H1 (cell line): ENCODE measurements at regions not wholly inside any gene's neighbourhood (a gene's known extent, or its start where the extent isn't known, plus 50 kb on each side); places are given as distances from the start of the nearest gene placed in this dataset.

Experiments used
- CTCF ChIA-PET: fragments of 300-600 bp; sonication (Branson Sonifier 250); formaldehyde crosslinking; loops from one replicate; lab custom pipeline; 2021; ENCODE audit not compliant: partially characterized antibody; lab: Charles Lee
- POLR2A ChIA-PET: fragments of 300-600 bp; sonication (Branson Sonifier 250); formaldehyde crosslinking; loops from one replicate; lab custom pipeline; 2021; ENCODE audit warnings: inconsistent platforms; ENCODE audit not compliant: partially characterized antibody; lab: Charles Lee
- DNase-seq, 2 experiments: peaks; one replicate each; pipeline versions ENCODE4 v3.0.0 to v3.0.0-alpha.2; 2010 to 2022; ENCODE audit warnings: low spot score in 2 of 2, low read depth in 1 of 2, mixed read lengths in 1 of 2
- FAIRE-seq: peaks from 2 replicates; lab custom pipeline; 2011; peaks lifted over from hg19 to GRCh38; lab: Jason Lieb, UNC
- H2AFZ ChIP-seq: 2 replicates; pipeline ENCODE4 v1.8.1; 2012; ENCODE audit warnings: low read length, inconsistent platforms
- H2AK5ac ChIP-seq: 2 replicates; pipeline ENCODE4 v1.6.1; 2013; ENCODE audit warnings: low read depth, low read length
- H2BK120ac ChIP-seq: replicated peaks from 2 replicates; pipeline ENCODE3; 2013; ENCODE audit warnings: low read depth, low read length, inconsistent platforms
- H2BK12ac ChIP-seq: 2 replicates; pipeline ENCODE4 v1.6.1; 2013; ENCODE audit warnings: low read depth, low read length
- H2BK15ac ChIP-seq: 2 replicates; pipeline ENCODE4 v1.6.1; 2013; ENCODE audit warnings: low read length
- H2BK20ac ChIP-seq: 2 replicates; pipeline ENCODE4 v1.6.1; 2013; ENCODE audit warnings: low read length
- H2BK5ac ChIP-seq: 2 replicates; pipeline ENCODE4 v1.6.1; 2013; ENCODE audit warnings: low read depth, low read length
- H3K14ac ChIP-seq: 2 replicates; pipeline ENCODE4 v1.6.1; 2013; ENCODE audit warnings: inconsistent platforms; ENCODE audit not compliant: insufficient read length
- H3K18ac ChIP-seq: 2 replicates; pipeline ENCODE4 v1.6.1; 2013; ENCODE audit warnings: low read length; ENCODE audit errors: extremely low read depth
- H3K23ac ChIP-seq: 2 replicates; pipeline ENCODE4 v1.6.1; 2013; ENCODE audit warnings: inconsistent platforms; ENCODE audit not compliant: insufficient read length
- H3K23me2 ChIP-seq: 2 replicates; pipeline ENCODE4 v1.6.1; 2013; ENCODE audit warnings: low read depth, low read length
- H3K27ac ChIP-seq: 2 replicates; pipeline ENCODE4 v1.6.1; 2011; ENCODE audit warnings: low read depth, low read length, inconsistent platforms
- H3K27me3 ChIP-seq, 4 experiments: replicated peaks in 1 of 4; 1 replicate in 1 of 4; 2 replicates in 3 of 4; pipeline versions ENCODE4 v1.6.1 to v1.8.1; 2011 to 2013; ENCODE audit warnings: low read length in 3 of 4, mild to moderate bottlenecking in 3 of 4, inconsistent platforms in 2 of 4, mixed read lengths in 2 of 4, moderate library complexity in 1 of 4; ENCODE audit not compliant: control insufficient read depth in 3 of 4, insufficient read depth in 3 of 4; ENCODE audit errors: extremely low read depth in 1 of 4
- H3K36me3 ChIP-seq, 4 experiments: 2 replicates each; pipeline versions ENCODE4 v1.6.1 to v1.8.1; 2011 to 2013; ENCODE audit warnings: mild to moderate bottlenecking in 4 of 4, low read length in 3 of 4, moderate library complexity in 2 of 4, control low read depth in 1 of 4, inconsistent platforms in 1 of 4; ENCODE audit not compliant: insufficient read depth in 4 of 4, control insufficient read depth in 2 of 4
- H3K4ac ChIP-seq: replicated peaks from 2 replicates; pipeline ENCODE3; 2013; ENCODE audit warnings: low read length, low read depth, mixed read lengths, inconsistent platforms; ENCODE audit not compliant: insufficient read length
- H3K4me1 ChIP-seq, 4 experiments: replicated peaks in 1 of 4; 1 replicate in 1 of 4; 2 replicates in 3 of 4; pipeline versions ENCODE4 v1.6.1 to v1.8.1; 2011 to 2013; ENCODE audit warnings: low read length in 3 of 4, inconsistent platforms in 2 of 4, mixed read lengths in 1 of 4; ENCODE audit not compliant: insufficient read depth in 4 of 4, control insufficient read depth in 3 of 4
- H3K4me2 ChIP-seq, 2 experiments: 2 replicates each; pipeline versions ENCODE4 v1.6.1 to v1.8.1; 2011 to 2013; ENCODE audit warnings: low read depth in 2 of 2, low read length in 2 of 2, control low read depth in 1 of 2, inconsistent platforms in 1 of 2, mild to moderate bottlenecking in 1 of 2; ENCODE audit not compliant: insufficient read depth in 1 of 2
- H3K4me3 ChIP-seq, 4 experiments: fragments of 200-600, 300-600 bp in 1 of 4; sonication (generic), shearing (Covaris generic), sonication (Bioruptor Twin) in 1 of 4; 2 replicates each; pipeline versions ENCODE4 v1.5.1 to v1.8.1; 2011 to 2016; ENCODE audit warnings: low read length in 4 of 4, low read depth in 3 of 4, control low read depth in 2 of 4, inconsistent platforms in 2 of 4, mild to moderate bottlenecking in 2 of 4, mixed read lengths in 1 of 4, moderate library complexity in 1 of 4; ENCODE audit not compliant: insufficient read depth in 2 of 4; ENCODE audit errors: extremely low read depth in 1 of 4
- H3K56ac ChIP-seq: replicated peaks from 2 replicates; pipeline ENCODE3; 2013; ENCODE audit warnings: low read depth, mild to moderate bottlenecking, mixed read lengths, low read length, inconsistent platforms; ENCODE audit not compliant: insufficient read length
- H3K79me1 ChIP-seq: 2 replicates; pipeline ENCODE4 v1.6.1; 2013; ENCODE audit warnings: low read depth, low read length, control low read depth
- H3K79me2 ChIP-seq, 2 experiments: 2 replicates each; pipeline versions ENCODE4 v1.6.1 to v1.8.1; 2012 to 2013; ENCODE audit warnings: low read length in 2 of 2, mild to moderate bottlenecking in 2 of 2, inconsistent platforms in 1 of 2; ENCODE audit not compliant: insufficient read depth in 2 of 2, control insufficient read depth in 1 of 2
- H3K9ac ChIP-seq, 4 experiments: replicated peaks in 1 of 4; 1 replicate in 1 of 4; 2 replicates in 3 of 4; pipeline versions ENCODE4 v1.6.1 to v1.8.1; 2011 to 2013; ENCODE audit warnings: low read depth in 3 of 4, low read length in 3 of 4, control low read depth in 2 of 4, mild to moderate bottlenecking in 2 of 4, moderate library complexity in 2 of 4, inconsistent platforms in 1 of 4; ENCODE audit errors: extremely low read depth in 1 of 4
- H3K9me3 ChIP-seq, 2 experiments: 2 replicates each; pipeline versions ENCODE4 v1.6.1 to v1.8.1; 2012 to 2013; ENCODE audit warnings: mild to moderate bottlenecking in 2 of 2, moderate library complexity in 2 of 2, control low read depth in 1 of 2, inconsistent platforms in 1 of 2, low read depth in 1 of 2, low read length in 1 of 2, mixed read lengths in 1 of 2; ENCODE audit not compliant: insufficient read depth in 2 of 2
- H4K20me1 ChIP-seq, 2 experiments: replicated peaks in 1 of 2; 2 replicates each; pipeline versions ENCODE3 to v1.8.1; 2011 to 2013; ENCODE audit warnings: inconsistent platforms in 2 of 2, low read length in 2 of 2, mild to moderate bottlenecking in 1 of 2; ENCODE audit not compliant: insufficient read depth in 2 of 2, control insufficient read depth in 1 of 2
- H4K5ac ChIP-seq: 2 replicates; pipeline ENCODE4 v1.6.1; 2013; ENCODE audit warnings: low read length, low read depth, mixed read lengths, inconsistent platforms; ENCODE audit not compliant: insufficient read length
- H4K8ac ChIP-seq: 2 replicates; pipeline ENCODE4 v1.8.0; 2013; ENCODE audit warnings: mild to moderate bottlenecking, moderate library complexity, low read length, inconsistent platforms; ENCODE audit not compliant: insufficient read depth; ENCODE audit errors: extremely low read depth
- H4K91ac ChIP-seq: replicated peaks from 2 replicates; pipeline ENCODE3; 2013; ENCODE audit warnings: low read length, mixed read lengths, inconsistent platforms; ENCODE audit not compliant: insufficient read length
- BRCA1 ChIP-seq: IDR thresholded peaks from 2 replicates; pipeline ENCODE4 v1.6.1; 2012; ENCODE audit warnings: low read depth, low read length, improper control_type of control experiment
- CEBPB ChIP-seq: IDR thresholded peaks from 2 replicates; pipeline ENCODE4 v1.6.1; 2012; ENCODE audit warnings: low read depth, low read length
- CHD1 ChIP-seq: IDR thresholded peaks from 2 replicates; pipeline ENCODE4 v1.6.1; 2012; ENCODE audit warnings: low read depth, low read length, improper control_type of control experiment
- FOSL1 ChIP-seq: IDR thresholded peaks from 2 replicates; pipeline ENCODE4 v1.6.1; 2011; ENCODE audit warnings: mild to moderate bottlenecking, low read depth, low read length, moderate library complexity; ENCODE audit not compliant: insufficient read depth
- SIN3A ChIP-seq, 2 experiments: IDR thresholded peaks in 1 of 2; conservative IDR thresholded peaks in 1 of 2; 2 replicates each; pipeline ENCODE4 v1.6.1; 2011 to 2012; ENCODE audit warnings: low read length in 2 of 2, improper control_type of control experiment in 1 of 2, low read depth in 1 of 2, mild to moderate bottlenecking in 1 of 2
- SUZ12 ChIP-seq: fragments of 200-600 bp; sonication (generic); IDR thresholded peaks from 2 replicates; pipeline ENCODE4 v1.6.1; 2012; ENCODE audit warnings: mild to moderate bottlenecking, inconsistent platforms, low read length, moderate library complexity, mixed read lengths
- TEAD4 ChIP-seq: IDR thresholded peaks from 2 replicates; pipeline ENCODE4 v1.6.1; 2012; ENCODE audit warnings: low read depth, low read length, inconsistent platforms, mixed read lengths
- WGBS, 2 experiments: shearing (Covaris generic) in 1 of 2; methylation state at CpG; one replicate each; pipeline versions ENCODE4 v1.1.6 to v1.1.7; 2013 to 2015; ENCODE audit warnings: low lambda C conversion rate in 2 of 2, mixed read lengths in 2 of 2, inconsistent platforms in 1 of 2, low coverage in 1 of 2, missing lambda C conversion rate in 1 of 2; ENCODE audit not compliant: insufficient replicate concordance in 2 of 2, insufficient coverage in 1 of 2, insufficient read length in 1 of 2; ENCODE audit errors: extremely low coverage in 1 of 2, missing lambda C conversion rate in 1 of 2; 5-methylcytosine and 5-hydroxymethylcytosine counted together
- TF ChIP-seq, protein P1 (sequence below): IDR thresholded peaks from 2 replicates; pipeline ENCODE4 v1.6.1; 2012; ENCODE audit warnings: low read length, inconsistent platforms
- TF ChIP-seq, protein P2 (sequence below): IDR thresholded peaks from 2 replicates; pipeline ENCODE4 v1.6.1; 2012; ENCODE audit warnings: inconsistent platforms

DNA sequence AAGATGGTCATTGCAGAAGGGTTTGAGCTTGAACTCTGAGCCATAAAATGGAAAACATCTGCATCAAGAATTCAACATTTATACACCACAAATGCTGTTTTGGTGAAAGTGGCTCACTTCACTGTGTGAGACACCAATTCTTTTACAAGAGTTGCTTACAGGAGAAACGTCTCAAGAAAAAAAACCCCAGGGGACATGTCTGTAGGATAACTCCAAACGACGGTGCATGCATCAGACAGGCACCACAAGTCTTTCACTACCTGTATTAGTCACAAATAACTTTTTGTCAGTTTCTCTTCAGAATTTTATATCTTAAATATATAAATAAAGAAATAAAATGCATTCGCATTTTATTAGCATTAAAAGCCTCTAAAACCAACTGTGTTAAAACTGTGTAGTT is 164.3 kb downstream of the EFHB start:
- no peaks in the 10 kb centered on the region for H3K79me1 ChIP-seq
- no peak overlapping the region for H4K5ac ChIP-seq
- H3K14ac ChIP-seq = no peak overlapping the region
- ChIA-PET POLR2A (no interaction called here), CTCF (no interaction called here)
- TF ChIP-seq FOSL1 (no peak), CEBPB (no peak), CHD1 (no peak), SUZ12 (no peak), SIN3A (conservative IDR thresholded peaks at IDR 0.05 in 1 of 2, IDR thresholded peaks at IDR 0.05 in 1 of 2; ENCODE audit: low read depth in 1 of 2, low read length in 2 of 2) (no peak), BRCA1 (no peak), TEAD4 (no peak)
- TF ChIP-seq, protein P1, sequence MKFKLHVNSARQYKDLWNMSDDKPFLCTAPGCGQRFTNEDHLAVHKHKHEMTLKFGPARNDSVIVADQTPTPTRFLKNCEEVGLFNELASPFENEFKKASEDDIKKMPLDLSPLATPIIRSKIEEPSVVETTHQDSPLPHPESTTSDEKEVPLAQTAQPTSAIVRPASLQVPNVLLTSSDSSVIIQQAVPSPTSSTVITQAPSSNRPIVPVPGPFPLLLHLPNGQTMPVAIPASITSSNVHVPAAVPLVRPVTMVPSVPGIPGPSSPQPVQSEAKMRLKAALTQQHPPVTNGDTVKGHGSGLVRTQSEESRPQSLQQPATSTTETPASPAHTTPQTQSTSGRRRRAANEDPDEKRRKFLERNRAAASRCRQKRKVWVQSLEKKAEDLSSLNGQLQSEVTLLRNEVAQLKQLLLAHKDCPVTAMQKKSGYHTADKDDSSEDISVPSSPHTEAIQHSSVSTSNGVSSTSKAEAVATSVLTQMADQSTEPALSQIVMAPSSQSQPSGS = no peak
- TF ChIP-seq, protein P2, sequence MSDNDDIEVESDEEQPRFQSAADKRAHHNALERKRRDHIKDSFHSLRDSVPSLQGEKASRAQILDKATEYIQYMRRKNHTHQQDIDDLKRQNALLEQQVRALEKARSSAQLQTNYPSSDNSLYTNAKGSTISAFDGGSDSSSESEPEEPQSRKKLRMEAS = no peak
- H3K36me3 ChIP-seq = no peaks in the 10 kb centered on the region
- no peak overlapping the region for H3K23ac ChIP-seq
- H3K27me3 ChIP-seq = no peaks in the 10 kb centered on the region
- no peak overlapping the region for H2BK120ac ChIP-seq
- H3K18ac ChIP-seq = no peak overlapping the region
- H2BK15ac ChIP-seq = no peak overlapping the region
- H4K20me1 ChIP-seq = no peaks in the 10 kb centered on the region
- no peaks in the 10 kb centered on the region for H3K79me2 ChIP-seq
- peaks cover 0 to 2% (median 0%) of the 10 kb centered on the region in 4 experiments; a peak in 1 of 7 replicates for H3K4me1 ChIP-seq
- H3K4me2 ChIP-seq = no peak overlapping the region
- DNase-seq (no peak), FAIRE-seq (no peak)
- no peak overlapping the region for H2BK20ac ChIP-seq
- no peak overlapping the region for H2AK5ac ChIP-seq
- no peak overlapping the region for H3K9ac ChIP-seq
- no peak overlapping the region for H4K8ac ChIP-seq
- WGBS, 2 experiments = 84% methylated on average over 4 of the region's 4 CpGs; no CpG with 5 or more reads in 1 of the 2 experiments
- no peak overlapping the region for H3K27ac ChIP-seq
- H2BK12ac ChIP-seq = no peak overlapping the region
- no peaks in the 10 kb centered on the region for H3K9me3 ChIP-seq
- H3K4ac ChIP-seq = no peak overlapping the region
- no peak overlapping the region for H3K56ac ChIP-seq
- H3K4me3 ChIP-seq = no peak overlapping the region
- no peak overlapping the region for H2BK5ac ChIP-seq
- no peak overlapping the region for H4K91ac ChIP-seq
- H3K23me2 ChIP-seq = peaks cover 2% of the 10 kb centered on the region; the same call in 1 of the 2 replicates
- no peak overlapping the region for H2AFZ ChIP-seq
